GM06990 (cell line): ENCODE measurements at regions not wholly inside any gene's neighbourhood (a gene's known extent, or its start where the extent isn't known, plus 50 kb on each side); places are given as distances from the start of the nearest gene placed in this dataset.

Experiments
- DNase-seq: peaks from one replicate; pipeline ENCODE4 v3.0.0-alpha.2; 2011; ENCODE audit not compliant: insufficient read length; ENCODE audit errors: extremely low read depth
- H3K27me3 ChIP-seq: replicated peaks from 2 replicates; pipeline ENCODE4 v1.6.0; 2011; ENCODE audit warnings: low read length; ENCODE audit not compliant: control insufficient read depth, insufficient read depth
- H3K36me3 ChIP-seq: 2 replicates; pipeline ENCODE4 v1.5.1; 2011; ENCODE audit warnings: low read length; ENCODE audit not compliant: control insufficient read depth, insufficient read depth
- H3K4me3 ChIP-seq: replicated peaks from 2 replicates; pipeline ENCODE4 v1.5.1; 2011; ENCODE audit warnings: low read depth, mild to moderate bottlenecking, control low read depth, low read length
- TF ChIP-seq, protein P1 (sequence below): IDR thresholded peaks from 2 replicates; pipeline ENCODE4 v1.5.1; 2011; ENCODE audit warnings: low read length, control low read depth, mild to moderate bottlenecking, inconsistent platforms; ENCODE audit not compliant: insufficient read depth, poor library complexity, severe bottlenecking

DNA sequence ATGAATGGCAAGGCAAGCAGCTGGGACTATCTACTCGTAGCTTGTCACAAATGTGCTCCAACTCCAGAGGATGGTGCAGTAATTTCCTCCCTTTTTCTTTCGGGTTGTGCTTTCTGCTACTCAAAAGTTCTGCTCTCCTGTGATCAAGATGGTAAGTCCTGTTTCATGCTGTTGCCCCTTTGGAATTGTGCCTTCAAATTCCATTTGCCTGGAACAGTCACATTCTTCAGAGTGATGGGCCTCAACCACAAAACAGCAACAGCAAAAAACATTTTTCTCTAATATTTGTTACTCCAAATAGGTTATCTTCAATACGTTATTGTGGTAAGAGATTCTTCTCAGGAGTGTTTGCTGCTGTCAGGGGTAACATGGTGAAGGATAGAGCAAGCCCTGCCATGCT is 209.3 kb downstream of the PALM2AKAP2 start:
- Histone ChIP-seq H3K27me3 (no peaks in the 10 kb centered on the region), H3K4me3 (no peak overlapping the region), H3K36me3 (no peaks in the 10 kb centered on the region)
- TF ChIP-seq, protein P1, sequence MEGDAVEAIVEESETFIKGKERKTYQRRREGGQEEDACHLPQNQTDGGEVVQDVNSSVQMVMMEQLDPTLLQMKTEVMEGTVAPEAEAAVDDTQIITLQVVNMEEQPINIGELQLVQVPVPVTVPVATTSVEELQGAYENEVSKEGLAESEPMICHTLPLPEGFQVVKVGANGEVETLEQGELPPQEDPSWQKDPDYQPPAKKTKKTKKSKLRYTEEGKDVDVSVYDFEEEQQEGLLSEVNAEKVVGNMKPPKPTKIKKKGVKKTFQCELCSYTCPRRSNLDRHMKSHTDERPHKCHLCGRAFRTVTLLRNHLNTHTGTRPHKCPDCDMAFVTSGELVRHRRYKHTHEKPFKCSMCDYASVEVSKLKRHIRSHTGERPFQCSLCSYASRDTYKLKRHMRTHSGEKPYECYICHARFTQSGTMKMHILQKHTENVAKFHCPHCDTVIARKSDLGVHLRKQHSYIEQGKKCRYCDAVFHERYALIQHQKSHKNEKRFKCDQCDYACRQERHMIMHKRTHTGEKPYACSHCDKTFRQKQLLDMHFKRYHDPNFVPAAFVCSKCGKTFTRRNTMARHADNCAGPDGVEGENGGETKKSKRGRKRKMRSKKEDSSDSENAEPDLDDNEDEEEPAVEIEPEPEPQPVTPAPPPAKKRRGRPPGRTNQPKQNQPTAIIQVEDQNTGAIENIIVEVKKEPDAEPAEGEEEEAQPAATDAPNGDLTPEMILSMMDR: no peak
- no peak for DNase-seq

DNA sequence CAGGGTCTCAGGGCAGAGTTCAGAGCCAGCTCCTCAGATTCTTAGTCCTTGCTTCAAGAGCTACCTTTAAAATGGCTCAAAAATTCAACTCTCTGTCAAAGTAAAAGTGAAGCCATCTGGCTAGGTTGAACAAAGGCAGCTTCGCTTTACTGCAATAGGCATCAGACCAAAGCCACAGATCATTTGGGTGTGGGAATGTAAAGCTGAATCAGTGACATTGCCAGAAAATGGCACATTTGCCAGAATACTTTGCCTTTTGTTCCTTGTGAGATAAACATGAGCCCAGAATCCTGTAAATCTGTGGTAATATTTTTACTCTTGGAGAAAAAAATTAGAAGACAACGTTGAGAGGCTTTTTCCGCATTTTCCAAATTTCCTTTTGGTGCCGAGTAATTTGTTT is 210.5 kb downstream of the PALM2AKAP2 start:
- TF ChIP-seq, protein P1: no peak
- no peak for DNase-seq

DNA sequence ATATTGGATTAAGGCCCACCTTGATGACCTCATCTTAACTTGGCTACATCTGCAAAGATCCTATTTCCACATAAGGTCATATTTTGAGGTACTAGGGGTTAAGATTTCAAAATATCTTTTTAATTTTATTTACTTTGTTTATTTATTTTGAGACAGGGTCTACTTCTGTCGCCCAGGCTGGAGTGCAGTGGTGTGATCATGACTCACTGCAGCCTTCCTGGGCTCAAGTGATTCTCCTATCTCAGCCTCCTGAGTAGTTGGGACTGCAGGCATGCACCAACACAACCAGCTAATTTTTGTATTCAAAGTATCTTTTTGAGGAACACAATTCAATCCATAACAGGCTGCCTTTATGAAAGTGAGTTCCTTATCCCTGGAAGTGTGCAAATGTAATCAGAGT is 212.3 kb downstream of the PALM2AKAP2 start:
- Histone ChIP-seq H3K27me3 (no peaks in the 10 kb centered on the region), H3K36me3 (no peaks in the 10 kb centered on the region), H3K4me3 (no peak overlapping the region)
- DNase-seq: no peak
- TF ChIP-seq, protein P1: no peak

More for the DNA sequence above, 210.5 kb downstream of the PALM2AKAP2 start:
- no peak overlapping the region for H3K4me3 ChIP-seq
- no peaks in the 10 kb centered on the region for H3K36me3 ChIP-seq
- H3K27me3 ChIP-seq: no peaks in the 10 kb centered on the region

DNA sequence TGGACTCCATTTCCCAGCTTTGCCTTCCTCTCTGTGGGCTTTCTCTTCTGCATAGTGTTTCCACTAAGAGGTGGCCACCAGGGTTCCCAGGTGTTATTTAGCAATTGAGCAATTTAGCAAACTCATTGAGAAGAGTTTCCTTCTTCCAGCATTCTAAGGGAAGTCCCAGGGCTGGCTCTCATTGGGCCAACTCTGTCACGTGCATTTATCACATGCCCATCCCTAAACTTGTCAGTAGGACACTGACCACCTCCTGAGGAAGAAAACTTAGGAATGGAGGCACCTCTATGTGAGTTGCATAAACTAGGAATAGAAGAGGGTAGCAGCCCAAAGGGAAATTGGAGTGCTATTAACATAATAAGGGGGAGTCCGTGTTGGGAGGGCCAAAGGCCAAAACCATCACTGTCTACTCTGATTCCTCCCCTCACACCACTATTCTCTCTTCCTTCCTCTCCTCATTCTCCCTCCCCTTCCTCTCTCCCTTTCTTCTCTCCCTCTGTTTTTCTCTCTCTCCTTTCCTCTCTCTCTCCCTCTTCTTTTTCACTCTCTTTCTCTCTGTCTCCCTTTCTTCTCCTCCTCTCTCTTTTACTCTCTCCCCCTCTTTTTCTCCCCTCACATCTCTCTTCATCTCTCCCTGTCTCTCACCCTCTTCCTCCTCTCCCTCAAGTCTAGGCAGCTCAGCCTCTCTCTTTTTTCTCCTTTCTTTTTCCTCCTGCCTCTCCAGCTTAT is 213.4 kb downstream of the PALM2AKAP2 start:
- Histone ChIP-seq H3K4me3 (no peak overlapping the region), H3K36me3 (no peaks in the 10 kb centered on the region), H3K27me3 (no peaks in the 10 kb centered on the region)
- TF ChIP-seq, protein P1: no peak
- no peak for DNase-seq

DNA sequence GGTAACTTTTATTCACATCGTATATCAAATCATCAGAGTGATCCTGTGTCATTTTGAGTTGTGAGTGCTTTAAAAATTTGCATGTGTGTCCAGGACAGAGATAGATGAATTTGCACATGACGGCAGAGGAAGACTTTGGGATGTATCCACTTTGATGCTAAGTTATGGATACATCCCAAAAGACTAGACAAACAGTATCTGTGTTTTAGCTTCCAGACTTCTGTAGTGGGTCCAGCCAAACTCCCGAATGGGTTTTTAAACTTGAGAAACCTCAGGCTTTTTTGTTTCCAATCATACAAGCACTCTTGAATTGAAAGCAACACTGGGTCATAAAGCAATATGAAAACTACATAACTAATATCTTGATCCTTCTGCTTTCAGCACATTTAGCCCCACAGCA is 213.8 kb downstream of the C9orf152 start:
- no peak for DNase-seq
- no peaks in the 10 kb centered on the region for H3K27me3 ChIP-seq
- TF ChIP-seq, protein P1: no peak
- no peaks in the 10 kb centered on the region for H3K36me3 ChIP-seq
- no peak overlapping the region for H3K4me3 ChIP-seq
